SK-N-SH treated with all-trans-retinoic acid at 6 μM for 48 hours (cell line): ENCODE measurements at regions not wholly inside any gene's neighbourhood (a gene's known extent, or its start where the extent isn't known, plus 50 kb on each side); places are given as distances from the start of the nearest gene placed in this dataset.

Experiments used
- ATAC-seq: fragments of 200-7000 bp; cut with Tn5 transposase; 3 replicates; pipeline ENCODE4 v1.9.1; 2020; ENCODE audit warnings: mild to moderate bottlenecking, moderate library complexity
- ARNTL ChIP-seq: fragments of 450-650 bp; formaldehyde crosslinking; IDR thresholded peaks from 2 replicates; pipeline ENCODE4 v1.5.0; 2020; ENCODE audit warnings: low read depth, mild to moderate bottlenecking, moderate library complexity, borderline replicate concordance
- BACH2 ChIP-seq: fragments of 250-450 bp; sonication (Bioruptor Pico); IDR thresholded peaks from 2 replicates; pipeline ENCODE4 v1.9.0; 2021; ENCODE audit warnings: mild to moderate bottlenecking, borderline replicate concordance
- GLIS3 ChIP-seq: fragments of 250-450 bp; sonication (Bioruptor Pico); IDR thresholded peaks from 2 replicates; pipeline ENCODE4 v1.5.0; 2020; ENCODE audit warnings: mild to moderate bottlenecking, moderate library complexity
- ISL1 ChIP-seq: fragments of 250-450 bp; sonication (Bioruptor Pico); IDR thresholded peaks from 2 replicates; pipeline ENCODE4 v2.1.2; 2022; ENCODE audit warnings: mild to moderate bottlenecking, moderate library complexity
- OSR1 ChIP-seq: fragments of 250-450 bp; sonication (Bioruptor Pico); IDR thresholded peaks from 2 replicates; pipeline ENCODE4 v1.8.0; 2022; ENCODE audit warnings: moderate library complexity, mild to moderate bottlenecking, inconsistent platforms
- RARB ChIP-seq: fragments of 250-450 bp; sonication (Bioruptor Pico); IDR thresholded peaks from 2 replicates; pipeline ENCODE4 v1.8.0; 2021; ENCODE audit warnings: mild to moderate bottlenecking, moderate library complexity
- SNAI2 ChIP-seq: fragments of 250-450 bp; sonication (Bioruptor Pico); IDR thresholded peaks from 2 replicates; pipeline ENCODE4 v1.5.0; 2020; ENCODE audit warnings: mild to moderate bottlenecking, moderate library complexity
- TCF4 ChIP-seq: fragments of 250-450 bp; sonication (Bioruptor Pico); IDR thresholded peaks from 2 replicates; pipeline ENCODE4 v1.8.0; 2021; ENCODE audit warnings: mild to moderate bottlenecking, moderate library complexity, borderline replicate concordance
- TOX ChIP-seq: fragments of 250-450 bp; sonication (Bioruptor Pico); IDR thresholded peaks from 2 replicates; pipeline ENCODE4 v1.8.0; 2021; ENCODE audit warnings: mild to moderate bottlenecking, moderate library complexity, borderline replicate concordance
- ZC3H10 ChIP-seq: fragments of 250-450 bp; sonication (Bioruptor Pico); IDR thresholded peaks from 2 replicates; pipeline ENCODE4 v1.5.1; 2021; ENCODE audit warnings: mild to moderate bottlenecking, moderate library complexity
- ZFP30 ChIP-seq: fragments of 450-650 bp; formaldehyde crosslinking; IDR thresholded peaks from 2 replicates; pipeline ENCODE4 v1.5.0; 2022; ENCODE audit warnings: mild to moderate bottlenecking, moderate library complexity
- ZNF70 ChIP-seq: fragments of 450-650 bp; formaldehyde crosslinking; IDR thresholded peaks from 2 replicates; pipeline ENCODE4 v1.5.0; 2020; ENCODE audit warnings: mild to moderate bottlenecking, moderate library complexity
- ZNF8 ChIP-seq: fragments of 450-650 bp; formaldehyde crosslinking; IDR thresholded peaks from 2 replicates; pipeline ENCODE4 v1.5.0; 2020; ENCODE audit warnings: mild to moderate bottlenecking, moderate library complexity
- TF ChIP-seq, protein P1 (sequence below): fragments of 250-450 bp; sonication (Bioruptor Pico); IDR thresholded peaks from 2 replicates; pipeline ENCODE4 v1.5.1; 2020; ENCODE audit warnings: low read depth, mild to moderate bottlenecking, moderate library complexity
- TF ChIP-seq, protein P2 (sequence below): fragments of 250-450 bp; sonication (Bioruptor Pico); IDR thresholded peaks from 2 replicates; pipeline ENCODE4 v1.8.0; 2021; ENCODE audit warnings: low read depth, mild to moderate bottlenecking, moderate library complexity, borderline replicate concordance
- TF ChIP-seq, protein P3 (sequence below): fragments of 250-450 bp; sonication (Bioruptor Pico); IDR thresholded peaks from 2 replicates; pipeline ENCODE4 v1.5.1; 2021; ENCODE audit warnings: mild to moderate bottlenecking, moderate library complexity
- TF ChIP-seq, protein P4 (sequence below): fragments of 250-450 bp; sonication (Bioruptor Pico); IDR thresholded peaks from 2 replicates; pipeline ENCODE4 v1.5.0; 2020; ENCODE audit warnings: mild to moderate bottlenecking, moderate library complexity
- TF ChIP-seq, protein P5 (sequence below): fragments of 250-450 bp; sonication (Bioruptor Pico); IDR thresholded peaks from 2 replicates; pipeline ENCODE4 v1.8.0; 2020; ENCODE audit warnings: mild to moderate bottlenecking, moderate library complexity, borderline replicate concordance

DNA sequence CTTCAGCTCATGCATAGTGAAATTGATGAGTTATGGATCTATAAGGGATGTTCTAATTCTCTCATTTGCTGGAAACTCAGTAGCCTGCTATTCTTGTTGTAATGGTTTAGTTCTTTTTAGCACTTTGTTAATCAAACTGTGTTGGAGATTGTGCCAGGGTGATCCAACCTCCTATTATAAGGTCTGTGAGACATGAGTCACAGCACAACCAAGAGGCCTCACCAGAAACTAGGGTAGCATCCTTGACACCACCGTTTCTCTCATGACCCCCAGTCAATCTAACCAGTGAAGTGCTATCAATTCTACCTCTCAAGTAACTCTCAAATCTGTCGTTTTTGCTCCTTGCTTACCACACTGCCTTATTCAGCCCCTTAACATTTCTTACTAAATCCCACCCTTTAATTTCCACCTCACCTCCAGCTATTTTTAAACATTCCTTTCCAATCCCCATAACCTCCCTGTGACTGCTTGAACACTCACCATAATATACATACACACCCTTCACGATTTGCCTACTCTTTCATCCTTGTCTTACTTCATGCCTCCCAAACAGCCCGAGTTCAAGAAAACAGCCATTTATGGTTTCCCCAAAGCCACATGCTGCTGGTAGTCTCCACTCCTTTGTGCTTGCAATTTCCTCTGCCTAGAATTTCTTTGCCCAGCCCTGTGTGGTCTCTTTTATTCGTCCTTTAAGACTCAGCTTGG is 53.9 kb upstream of the NUDT4 start (continued):
- TF ChIP-seq, protein P1, sequence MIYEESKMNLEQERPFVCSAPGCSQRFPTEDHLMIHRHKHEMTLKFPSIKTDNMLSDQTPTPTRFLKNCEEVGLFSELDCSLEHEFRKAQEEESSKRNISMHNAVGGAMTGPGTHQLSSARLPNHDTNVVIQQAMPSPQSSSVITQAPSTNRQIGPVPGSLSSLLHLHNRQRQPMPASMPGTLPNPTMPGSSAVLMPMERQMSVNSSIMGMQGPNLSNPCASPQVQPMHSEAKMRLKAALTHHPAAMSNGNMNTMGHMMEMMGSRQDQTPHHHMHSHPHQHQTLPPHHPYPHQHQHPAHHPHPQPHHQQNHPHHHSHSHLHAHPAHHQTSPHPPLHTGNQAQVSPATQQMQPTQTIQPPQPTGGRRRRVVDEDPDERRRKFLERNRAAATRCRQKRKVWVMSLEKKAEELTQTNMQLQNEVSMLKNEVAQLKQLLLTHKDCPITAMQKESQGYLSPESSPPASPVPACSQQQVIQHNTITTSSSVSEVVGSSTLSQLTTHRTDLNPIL (CRISPR knock-in tag), result no peak

DNA sequence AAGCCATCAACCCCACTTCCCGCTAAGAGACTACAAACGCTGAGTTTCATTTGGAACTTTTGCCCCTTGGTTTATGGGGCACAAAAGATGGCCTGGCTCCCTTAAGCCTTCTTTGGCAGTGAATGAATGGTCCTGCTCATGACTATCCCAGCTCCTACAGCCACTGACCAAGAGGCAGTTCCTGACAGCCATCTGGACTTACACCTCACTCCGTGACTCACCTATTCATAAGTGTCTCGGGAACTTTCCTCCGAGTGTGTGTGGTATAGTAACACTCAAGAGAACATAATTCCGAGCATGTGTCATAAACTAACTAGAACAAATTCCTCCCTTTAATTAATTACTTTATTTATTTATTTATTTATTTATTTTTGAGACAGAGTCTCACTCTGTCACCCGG is 51.9 kb upstream of the NUDT4 start:
- peak; percentile 44; the same call in 2 of the 3 replicates for ATAC-seq
- TF ChIP-seq TCF4 (CRISPR knock-in tag) (no peak), TOX (no peak), ZFP30 (CRISPR knock-in tag) (no peak), SNAI2 (CRISPR knock-in tag) (no peak), ZC3H10 (no peak), ZNF70 (CRISPR knock-in tag) (no peak), ISL1 (CRISPR knock-in tag) (no peak), ARNTL (CRISPR knock-in tag) (no peak), GLIS3 (CRISPR knock-in tag) (no peak), RARB (CRISPR knock-in tag) (no peak), BACH2 (CRISPR knock-in tag) (no peak), OSR1 (CRISPR knock-in tag) (no peak), ZNF8 (no peak)
- TF ChIP-seq, protein P2, sequence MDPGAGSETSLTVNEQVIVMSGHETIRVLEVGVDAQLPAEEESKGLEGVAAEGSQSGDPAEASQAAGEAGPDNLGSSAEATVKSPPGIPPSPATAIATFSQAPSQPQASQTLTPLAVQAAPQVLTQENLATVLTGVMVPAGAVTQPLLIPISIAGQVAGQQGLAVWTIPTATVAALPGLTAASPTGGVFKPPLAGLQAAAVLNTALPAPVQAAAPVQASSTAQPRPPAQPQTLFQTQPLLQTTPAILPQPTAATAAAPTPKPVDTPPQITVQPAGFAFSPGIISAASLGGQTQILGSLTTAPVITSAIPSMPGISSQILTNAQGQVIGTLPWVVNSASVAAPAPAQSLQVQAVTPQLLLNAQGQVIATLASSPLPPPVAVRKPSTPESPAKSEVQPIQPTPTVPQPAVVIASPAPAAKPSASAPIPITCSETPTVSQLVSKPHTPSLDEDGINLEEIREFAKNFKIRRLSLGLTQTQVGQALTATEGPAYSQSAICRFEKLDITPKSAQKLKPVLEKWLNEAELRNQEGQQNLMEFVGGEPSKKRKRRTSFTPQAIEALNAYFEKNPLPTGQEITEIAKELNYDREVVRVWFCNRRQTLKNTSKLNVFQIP (CRISPR knock-in tag), result no peak
- TF ChIP-seq, protein P3, sequence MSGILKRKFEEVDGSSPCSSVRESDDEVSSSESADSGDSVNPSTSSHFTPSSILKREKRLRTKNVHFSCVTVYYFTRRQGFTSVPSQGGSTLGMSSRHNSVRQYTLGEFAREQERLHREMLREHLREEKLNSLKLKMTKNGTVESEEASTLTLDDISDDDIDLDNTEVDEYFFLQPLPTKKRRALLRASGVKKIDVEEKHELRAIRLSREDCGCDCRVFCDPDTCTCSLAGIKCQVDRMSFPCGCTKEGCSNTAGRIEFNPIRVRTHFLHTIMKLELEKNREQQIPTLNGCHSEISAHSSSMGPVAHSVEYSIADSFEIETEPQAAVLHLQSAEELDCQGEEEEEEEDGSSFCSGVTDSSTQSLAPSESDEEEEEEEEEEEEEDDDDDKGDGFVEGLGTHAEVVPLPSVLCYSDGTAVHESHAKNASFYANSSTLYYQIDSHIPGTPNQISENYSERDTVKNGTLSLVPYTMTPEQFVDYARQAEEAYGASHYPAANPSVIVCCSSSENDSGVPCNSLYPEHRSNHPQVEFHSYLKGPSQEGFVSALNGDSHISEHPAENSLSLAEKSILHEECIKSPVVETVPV, result no peak
- TF ChIP-seq, protein P4, sequence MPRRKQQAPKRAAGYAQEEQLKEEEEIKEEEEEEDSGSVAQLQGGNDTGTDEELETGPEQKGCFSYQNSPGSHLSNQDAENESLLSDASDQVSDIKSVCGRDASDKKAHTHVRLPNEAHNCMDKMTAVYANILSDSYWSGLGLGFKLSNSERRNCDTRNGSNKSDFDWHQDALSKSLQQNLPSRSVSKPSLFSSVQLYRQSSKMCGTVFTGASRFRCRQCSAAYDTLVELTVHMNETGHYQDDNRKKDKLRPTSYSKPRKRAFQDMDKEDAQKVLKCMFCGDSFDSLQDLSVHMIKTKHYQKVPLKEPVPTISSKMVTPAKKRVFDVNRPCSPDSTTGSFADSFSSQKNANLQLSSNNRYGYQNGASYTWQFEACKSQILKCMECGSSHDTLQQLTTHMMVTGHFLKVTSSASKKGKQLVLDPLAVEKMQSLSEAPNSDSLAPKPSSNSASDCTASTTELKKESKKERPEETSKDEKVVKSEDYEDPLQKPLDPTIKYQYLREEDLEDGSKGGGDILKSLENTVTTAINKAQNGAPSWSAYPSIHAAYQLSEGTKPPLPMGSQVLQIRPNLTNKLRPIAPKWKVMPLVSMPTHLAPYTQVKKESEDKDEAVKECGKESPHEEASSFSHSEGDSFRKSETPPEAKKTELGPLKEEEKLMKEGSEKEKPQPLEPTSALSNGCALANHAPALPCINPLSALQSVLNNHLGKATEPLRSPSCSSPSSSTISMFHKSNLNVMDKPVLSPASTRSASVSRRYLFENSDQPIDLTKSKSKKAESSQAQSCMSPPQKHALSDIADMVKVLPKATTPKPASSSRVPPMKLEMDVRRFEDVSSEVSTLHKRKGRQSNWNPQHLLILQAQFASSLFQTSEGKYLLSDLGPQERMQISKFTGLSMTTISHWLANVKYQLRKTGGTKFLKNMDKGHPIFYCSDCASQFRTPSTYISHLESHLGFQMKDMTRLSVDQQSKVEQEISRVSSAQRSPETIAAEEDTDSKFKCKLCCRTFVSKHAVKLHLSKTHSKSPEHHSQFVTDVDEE (CRISPR knock-in tag), result no peak
- TF ChIP-seq, protein P1 (CRISPR knock-in tag), result no peak
- TF ChIP-seq, protein P5, sequence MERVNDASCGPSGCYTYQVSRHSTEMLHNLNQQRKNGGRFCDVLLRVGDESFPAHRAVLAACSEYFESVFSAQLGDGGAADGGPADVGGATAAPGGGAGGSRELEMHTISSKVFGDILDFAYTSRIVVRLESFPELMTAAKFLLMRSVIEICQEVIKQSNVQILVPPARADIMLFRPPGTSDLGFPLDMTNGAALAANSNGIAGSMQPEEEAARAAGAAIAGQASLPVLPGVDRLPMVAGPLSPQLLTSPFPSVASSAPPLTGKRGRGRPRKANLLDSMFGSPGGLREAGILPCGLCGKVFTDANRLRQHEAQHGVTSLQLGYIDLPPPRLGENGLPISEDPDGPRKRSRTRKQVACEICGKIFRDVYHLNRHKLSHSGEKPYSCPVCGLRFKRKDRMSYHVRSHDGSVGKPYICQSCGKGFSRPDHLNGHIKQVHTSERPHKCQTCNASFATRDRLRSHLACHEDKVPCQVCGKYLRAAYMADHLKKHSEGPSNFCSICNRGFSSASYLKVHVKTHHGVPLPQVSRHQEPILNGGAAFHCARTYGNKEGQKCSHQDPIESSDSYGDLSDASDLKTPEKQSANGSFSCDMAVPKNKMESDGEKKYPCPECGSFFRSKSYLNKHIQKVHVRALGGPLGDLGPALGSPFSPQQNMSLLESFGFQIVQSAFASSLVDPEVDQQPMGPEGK (CRISPR knock-in tag), result no peak
